Astrocyte (in vitro differentiated cells and primary cell): ENCODE measurements at regions not wholly inside any gene's neighbourhood (a gene's known extent, or its start where the extent isn't known, plus 50 kb on each side); places are given as distances from the start of the nearest gene placed in this dataset.

Experiments
- CTCF ChIP-seq: IDR thresholded peaks from 2 replicates; pipeline ENCODE4 v1.5.1; 2011; ENCODE audit warnings: low read depth, mild to moderate bottlenecking, inconsistent platforms, low read length, moderate library complexity; ENCODE audit not compliant: insufficient read depth
- EZH2 ChIP-seq: IDR thresholded peaks from 2 replicates; pipeline ENCODE4 v1.6.1; 2012; ENCODE audit warnings: mild to moderate bottlenecking, low read length, inconsistent platforms; ENCODE audit not compliant: insufficient read depth

DNA sequence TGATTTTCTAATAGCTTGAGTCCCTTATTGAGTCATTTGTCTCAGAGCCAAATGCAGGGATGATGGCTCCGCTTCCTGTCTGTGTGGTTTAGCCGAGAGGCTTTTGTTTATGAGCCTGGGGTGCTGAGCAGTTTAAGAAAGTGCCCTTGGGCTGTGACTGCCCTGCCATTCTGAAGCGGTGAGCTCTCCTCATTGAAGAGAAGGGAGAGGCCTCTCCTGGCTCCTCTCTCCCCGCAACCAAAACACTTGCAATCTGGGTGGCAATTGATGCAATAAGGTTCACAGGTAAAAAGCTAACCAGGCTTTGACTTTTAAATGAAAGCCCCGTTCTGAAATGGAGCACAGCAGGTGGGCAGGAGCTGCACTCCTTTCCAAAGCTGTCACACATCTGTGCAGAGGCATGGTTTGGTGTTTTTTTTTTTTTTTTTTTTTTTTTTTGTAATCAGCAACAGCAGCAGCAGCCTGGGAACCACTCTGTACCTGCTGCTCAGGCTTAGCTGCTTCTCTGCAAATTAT lies 403.7 kb downstream of the SIPA1L2 start:
- no peak for TF ChIP-seq CTCF
- no peak for TF ChIP-seq EZH2
